Smooth muscle cell (in vitro differentiated cells): ENCODE measurements at regions not wholly inside any gene's neighbourhood (a gene's known extent, or its start where the extent isn't known, plus 50 kb on each side); places are given as distances from the start of the nearest gene placed in this dataset.

Experiments used
- DNase-seq: peaks from one replicate; lab custom pipeline; 2025; ENCODE audit not compliant: unreplicated experiment; lab: John Stamatoyannopoulos, UW
- H2AFZ ChIP-seq: fragments of 200-600 bp; sonication (generic); 2 replicates; pipeline ENCODE4 v1.6.0; 2016; ENCODE audit warnings: antibody characterized with exemption, low read depth, mild to moderate bottlenecking
- H3F3A ChIP-seq: fragments of 200-600 bp; sonication (generic); 2 replicates; pipeline ENCODE4 v1.6.0; 2017; ENCODE audit warnings: antibody characterized with exemption, low read depth
- H3K27ac ChIP-seq: fragments of 200-600 bp; sonication (generic); 2 replicates; pipeline ENCODE4 v1.5.1; 2016; ENCODE audit warnings: low read depth, mild to moderate bottlenecking
- H3K27me3 ChIP-seq: fragments of 200-600 bp; sonication (generic); 2 replicates; pipeline ENCODE4 v1.6.1; 2016; ENCODE audit warnings: low read depth, mild to moderate bottlenecking
- H3K36me3 ChIP-seq: fragments of 200-600 bp; sonication (generic); 2 replicates; pipeline ENCODE4 v1.5.1; 2016; ENCODE audit warnings: low read depth
- H3K4me1 ChIP-seq: fragments of 200-600 bp; sonication (generic); 2 replicates; pipeline ENCODE4 v1.5.1; 2016; ENCODE audit warnings: low read depth
- H3K4me2 ChIP-seq: fragments of 200-600 bp; sonication (generic); 2 replicates; pipeline ENCODE4 v1.6.0; 2016; ENCODE audit warnings: mild to moderate bottlenecking
- H3K4me3 ChIP-seq: fragments of 200-600 bp; sonication (generic); 2 replicates; pipeline ENCODE4 v1.5.1; 2016; ENCODE audit warnings: mild to moderate bottlenecking
- H3K79me2 ChIP-seq: fragments of 200-600 bp; sonication (generic); 2 replicates; pipeline ENCODE4 v1.6.0; 2016; ENCODE audit warnings: low read depth, mild to moderate bottlenecking
- H3K9ac ChIP-seq: fragments of 200-600 bp; sonication (generic); 2 replicates; pipeline ENCODE4 v1.6.0; 2016; ENCODE audit warnings: low read depth
- H3K9me3 ChIP-seq: fragments of 200-600 bp; sonication (generic); replicated peaks from 2 replicates; pipeline ENCODE4 v1.5.1; 2016; ENCODE audit warnings: low read depth
- H4K20me1 ChIP-seq: fragments of 200-600 bp; sonication (generic); 2 replicates; pipeline ENCODE4 v1.6.0; 2016; ENCODE audit warnings: low read depth
- WGBS: methylation state at CpG from one replicate; pipeline ENCODE4 v1.1.7; 2016; ENCODE audit warnings: low lambda C conversion rate; 5-methylcytosine and 5-hydroxymethylcytosine counted together
- TF ChIP-seq, protein P1 (sequence below): fragments of 200-600 bp; sonication (generic); IDR thresholded peaks from 2 replicates; pipeline ENCODE4 v1.5.1; 2017; ENCODE audit warnings: borderline replicate concordance, mild to moderate bottlenecking, antibody characterized with exemption; ENCODE audit not compliant: insufficient read depth, poor library complexity, severe bottlenecking

- H3K9me3 ChIP-seq = no peaks in the 10 kb centered on the region
- H3K36me3 ChIP-seq = no peaks in the 10 kb centered on the region
- H3K4me1 ChIP-seq = no peaks in the 10 kb centered on the region
- DNase-seq = no peak
- no peak overlapping the region for H3K9ac ChIP-seq
- no peak overlapping the region for H3K4me2 ChIP-seq
- no peaks in the 10 kb centered on the region for H3K79me2 ChIP-seq
- H3K27me3 ChIP-seq = no peaks in the 10 kb centered on the region
- H2AFZ ChIP-seq = no peak overlapping the region
- H3F3A ChIP-seq = no peaks in the 10 kb centered on the region
- no peak overlapping the region for H3K4me3 ChIP-seq
- no peak overlapping the region for H3K27ac ChIP-seq
- 67% methylated on average over 3 of the region's 3 CpGs for WGBS
- TF ChIP-seq, protein P1, sequence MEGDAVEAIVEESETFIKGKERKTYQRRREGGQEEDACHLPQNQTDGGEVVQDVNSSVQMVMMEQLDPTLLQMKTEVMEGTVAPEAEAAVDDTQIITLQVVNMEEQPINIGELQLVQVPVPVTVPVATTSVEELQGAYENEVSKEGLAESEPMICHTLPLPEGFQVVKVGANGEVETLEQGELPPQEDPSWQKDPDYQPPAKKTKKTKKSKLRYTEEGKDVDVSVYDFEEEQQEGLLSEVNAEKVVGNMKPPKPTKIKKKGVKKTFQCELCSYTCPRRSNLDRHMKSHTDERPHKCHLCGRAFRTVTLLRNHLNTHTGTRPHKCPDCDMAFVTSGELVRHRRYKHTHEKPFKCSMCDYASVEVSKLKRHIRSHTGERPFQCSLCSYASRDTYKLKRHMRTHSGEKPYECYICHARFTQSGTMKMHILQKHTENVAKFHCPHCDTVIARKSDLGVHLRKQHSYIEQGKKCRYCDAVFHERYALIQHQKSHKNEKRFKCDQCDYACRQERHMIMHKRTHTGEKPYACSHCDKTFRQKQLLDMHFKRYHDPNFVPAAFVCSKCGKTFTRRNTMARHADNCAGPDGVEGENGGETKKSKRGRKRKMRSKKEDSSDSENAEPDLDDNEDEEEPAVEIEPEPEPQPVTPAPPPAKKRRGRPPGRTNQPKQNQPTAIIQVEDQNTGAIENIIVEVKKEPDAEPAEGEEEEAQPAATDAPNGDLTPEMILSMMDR = no peak
- H4K20me1 ChIP-seq = no peaks in the 10 kb centered on the region
Observed at GRCh38 chr21:23725576-23725975, 1881.7 kb downstream of the MRPL39 start.

DNA sequence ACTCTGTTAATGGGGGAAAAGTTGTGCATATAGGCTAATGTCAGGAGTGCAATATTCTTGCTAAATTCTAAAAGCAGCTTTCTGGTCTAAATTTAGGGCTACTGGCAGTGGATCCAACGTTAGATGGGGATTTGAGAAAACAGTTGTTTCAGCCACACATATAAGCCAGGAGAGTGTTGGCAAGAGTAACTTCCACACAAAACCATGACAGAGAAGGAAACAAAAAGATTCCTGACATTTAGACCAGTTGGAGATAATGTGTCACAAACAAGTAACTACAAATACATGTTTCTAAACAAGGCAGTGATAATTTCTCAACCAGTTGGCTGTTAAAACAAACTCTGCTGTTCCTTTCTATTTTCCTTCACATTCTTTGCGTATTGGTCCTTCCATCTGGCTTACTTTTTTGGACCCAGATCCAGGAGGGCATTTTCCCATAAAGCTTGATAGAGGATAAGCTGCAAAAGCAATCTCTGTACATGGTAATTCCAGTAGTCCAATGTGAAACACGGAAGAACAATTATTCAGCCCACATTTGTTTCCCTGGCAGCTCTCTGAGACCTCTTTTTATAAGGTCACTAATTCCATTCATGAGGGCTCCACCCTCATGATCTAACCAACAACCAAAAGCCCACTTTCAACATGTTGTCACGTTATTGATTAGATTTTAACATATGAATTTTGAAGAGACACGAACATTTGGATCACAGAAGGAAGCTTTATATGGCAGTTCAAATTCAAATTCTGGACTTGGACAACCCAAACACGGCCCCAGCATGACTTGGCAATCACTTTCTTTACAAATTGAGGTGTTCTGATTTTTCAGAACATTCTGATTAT, 1888.6 kb downstream of the MRPL39 start:
- no peak overlapping the region for H3K27ac ChIP-seq
- H3K36me3 ChIP-seq = no peaks in the 10 kb centered on the region
- H3K79me2 ChIP-seq = no peaks in the 10 kb centered on the region
- H3F3A ChIP-seq = no peaks in the 10 kb centered on the region
- TF ChIP-seq, protein P1 = no peak
- no peak overlapping the region for H3K4me3 ChIP-seq
- H3K9me3 ChIP-seq = no peaks in the 10 kb centered on the region
- no peak for DNase-seq
- no peak overlapping the region for H3K4me2 ChIP-seq
- no peaks in the 10 kb centered on the region for H4K20me1 ChIP-seq
- no peak overlapping the region for H3K9ac ChIP-seq
- H3K4me1 ChIP-seq = no peaks in the 10 kb centered on the region
- no peak overlapping the region for H2AFZ ChIP-seq
- no peaks in the 10 kb centered on the region for H3K27me3 ChIP-seq
- 46% methylated on average over 6 of the region's 6 CpGs for WGBS

DNA sequence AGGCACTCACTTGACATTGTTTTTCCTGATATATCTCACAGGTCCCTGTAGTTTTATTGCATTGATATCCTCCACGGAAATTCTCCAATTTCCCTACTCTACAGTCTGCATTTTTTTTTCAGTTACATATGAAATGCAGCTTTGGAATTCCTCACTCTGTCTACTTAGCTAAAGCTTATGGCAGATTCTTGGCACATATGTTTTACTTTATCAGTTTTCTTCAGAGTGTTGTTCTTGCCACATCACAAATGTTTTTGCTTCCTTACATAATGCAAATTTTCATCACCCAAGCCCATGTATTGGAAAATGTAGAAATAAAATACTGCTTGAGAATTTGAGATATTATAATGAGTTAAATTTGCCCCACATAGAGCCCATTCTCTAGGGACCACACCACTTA, 1895.1 kb downstream of the MRPL39 start:
- no peak overlapping the region for H3K4me2 ChIP-seq
- H3K79me2 ChIP-seq = no peaks in the 10 kb centered on the region
- TF ChIP-seq, protein P1 = no peak
- no peaks in the 10 kb centered on the region for H3K4me1 ChIP-seq
- WGBS = 50% methylated on average over 1 of the region's 1 CpG
- no peaks in the 10 kb centered on the region for H3K27me3 ChIP-seq
- H3K36me3 ChIP-seq = no peaks in the 10 kb centered on the region
- no peak overlapping the region for H2AFZ ChIP-seq
- no peaks in the 10 kb centered on the region for H3F3A ChIP-seq
- no peaks in the 10 kb centered on the region for H4K20me1 ChIP-seq
- no peak overlapping the region for H3K4me3 ChIP-seq
- H3K9ac ChIP-seq = no peak overlapping the region
- H3K9me3 ChIP-seq = peaks cover 5% of the 10 kb centered on the region
- no peak overlapping the region for H3K27ac ChIP-seq
- no peak for DNase-seq

DNA sequence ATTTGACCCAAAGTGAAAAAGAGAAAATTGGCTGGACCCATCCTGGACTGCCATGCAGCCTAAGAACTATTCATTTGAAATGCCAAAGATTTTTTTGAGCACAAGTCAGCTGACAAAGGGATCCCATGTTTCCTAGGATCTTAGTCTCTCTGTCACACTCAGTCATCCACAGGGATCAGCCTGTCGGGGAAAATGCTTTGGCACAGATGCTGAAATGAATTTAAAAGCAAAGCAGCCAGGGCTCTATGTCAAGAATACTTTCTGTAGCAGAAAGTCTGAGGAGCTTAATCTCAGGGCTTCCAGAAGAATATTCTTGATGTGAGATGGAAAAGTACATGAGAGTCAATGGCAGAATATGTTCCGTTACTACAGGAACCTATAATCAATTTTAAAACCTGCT, 1900.8 kb downstream of the MRPL39 start:
- TF ChIP-seq, protein P1 = no peak
- Histone ChIP-seq H3K36me3 (no peaks in the 10 kb centered on the region), H3K4me2 (no peak overlapping the region), H3K27ac (no peak overlapping the region), H3K4me3 (no peak overlapping the region), H2AFZ (no peak overlapping the region), H3K27me3 (no peaks in the 10 kb centered on the region), H3F3A (no peaks in the 10 kb centered on the region), H4K20me1 (no peaks in the 10 kb centered on the region), H3K4me1 (no peaks in the 10 kb centered on the region), H3K9me3 (no peaks in the 10 kb centered on the region), H3K9ac (no peak overlapping the region), H3K79me2 (no peaks in the 10 kb centered on the region)
- WGBS = 72% methylated on average over 2 of the region's 2 CpGs
- DNase-seq = no peak
